ENCODE measurements at regions not wholly inside any gene's neighbourhood (a gene's known extent, or its start where the extent isn't known, plus 50 kb on each side); places are given as distances from the start of the nearest gene placed in this dataset.

GRCh38 chrX:149114874-149115273 is 390.2 kb downstream of the IDS start:
- no peak for TF ChIP-seq CTCF (IDR thresholded peaks at IDR 0.05)
- no peak for TF ChIP-seq POLR2A (IDR thresholded peaks at IDR 0.05)

All from thyroid gland (tissue), 4 donors.